ENCODE measurements at regions not wholly inside any gene's neighbourhood (a gene's known extent, or its start where the extent isn't known, plus 50 kb on each side); places are given as distances from the start of the nearest gene placed in this dataset.
"Not testable (repeated sequence)": the region's sequence is repeated elsewhere in the genome, so short reads cannot be mapped to it uniquely, and the experiment has no call there.

GRCh38 chrX:40389555-40389954, 191.2 kb upstream of the ATP6AP2 start:
- no peaks in the 10 kb centered on the region for H3K27me3 ChIP-seq
- H3K4me3 ChIP-seq (ENCODE audit: low read depth in 1 of 2, low read length in 1 of 2) = no peak overlapping the region
- peaks cover 29 to 30% of the 10 kb centered on the region in 2 experiments for H3K4me1 ChIP-seq (ENCODE audit: control insufficient read depth in 1 of 2, insufficient read depth in 1 of 2, low read depth in 1 of 2, low read length in 1 of 2)
- TF ChIP-seq, protein P1, sequence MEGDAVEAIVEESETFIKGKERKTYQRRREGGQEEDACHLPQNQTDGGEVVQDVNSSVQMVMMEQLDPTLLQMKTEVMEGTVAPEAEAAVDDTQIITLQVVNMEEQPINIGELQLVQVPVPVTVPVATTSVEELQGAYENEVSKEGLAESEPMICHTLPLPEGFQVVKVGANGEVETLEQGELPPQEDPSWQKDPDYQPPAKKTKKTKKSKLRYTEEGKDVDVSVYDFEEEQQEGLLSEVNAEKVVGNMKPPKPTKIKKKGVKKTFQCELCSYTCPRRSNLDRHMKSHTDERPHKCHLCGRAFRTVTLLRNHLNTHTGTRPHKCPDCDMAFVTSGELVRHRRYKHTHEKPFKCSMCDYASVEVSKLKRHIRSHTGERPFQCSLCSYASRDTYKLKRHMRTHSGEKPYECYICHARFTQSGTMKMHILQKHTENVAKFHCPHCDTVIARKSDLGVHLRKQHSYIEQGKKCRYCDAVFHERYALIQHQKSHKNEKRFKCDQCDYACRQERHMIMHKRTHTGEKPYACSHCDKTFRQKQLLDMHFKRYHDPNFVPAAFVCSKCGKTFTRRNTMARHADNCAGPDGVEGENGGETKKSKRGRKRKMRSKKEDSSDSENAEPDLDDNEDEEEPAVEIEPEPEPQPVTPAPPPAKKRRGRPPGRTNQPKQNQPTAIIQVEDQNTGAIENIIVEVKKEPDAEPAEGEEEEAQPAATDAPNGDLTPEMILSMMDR (IDR thresholded peaks at IDR 0.05) = no peak
- no peaks in the 10 kb centered on the region for H3K9me3 ChIP-seq
- no peak overlapping the region for H3K27ac ChIP-seq
- no peaks in the 10 kb centered on the region for H3K36me3 ChIP-seq

GRCh38 chrX:40388441-40388840, 192.3 kb upstream of the ATP6AP2 start:
- Histone ChIP-seq H3K27ac (no peak overlapping the region), H3K36me3 (no peaks in the 10 kb centered on the region), H3K4me3 (ENCODE audit: low read depth in 1 of 2, low read length in 1 of 2) (no peak overlapping the region), H3K4me1 (ENCODE audit: control insufficient read depth in 1 of 2, insufficient read depth in 1 of 2, low read depth in 1 of 2, low read length in 1 of 2) (peaks cover 38 to 39% of the 10 kb centered on the region in 2 experiments), H3K27me3 (no peaks in the 10 kb centered on the region), H3K9me3 (no peaks in the 10 kb centered on the region)
- TF ChIP-seq, protein P1 (IDR thresholded peaks at IDR 0.05) = no peak

GRCh38 chrX:40387869-40388268, 192.9 kb upstream of the ATP6AP2 start:
- not testable (repeated sequence) for H3K4me3 ChIP-seq (ENCODE audit: low read depth in 1 of 2, low read length in 1 of 2); H3K36me3 ChIP-seq; H3K9me3 ChIP-seq; H3K27ac ChIP-seq; H3K27me3 ChIP-seq
- peaks cover 38 to 39% of the 10 kb centered on the region in 2 experiments for H3K4me1 ChIP-seq (ENCODE audit: control insufficient read depth in 1 of 2, insufficient read depth in 1 of 2, low read depth in 1 of 2, low read length in 1 of 2)

- H3K27me3 ChIP-seq; H3K4me3 ChIP-seq (ENCODE audit: low read depth in 1 of 2, low read length in 1 of 2); H3K36me3 ChIP-seq; H3K9me3 ChIP-seq: not testable (repeated sequence)
- Histone ChIP-seq H3K4me1 (ENCODE audit: control insufficient read depth in 1 of 2, insufficient read depth in 1 of 2, low read depth in 1 of 2, low read length in 1 of 2) (peaks cover 38 to 39% of the 10 kb centered on the region in 2 experiments), H3K27ac (peak overlapping the region; percentile 84)
Measured at GRCh38 chrX:40387311-40387710, 193.5 kb upstream of the ATP6AP2 start.

DNA sequence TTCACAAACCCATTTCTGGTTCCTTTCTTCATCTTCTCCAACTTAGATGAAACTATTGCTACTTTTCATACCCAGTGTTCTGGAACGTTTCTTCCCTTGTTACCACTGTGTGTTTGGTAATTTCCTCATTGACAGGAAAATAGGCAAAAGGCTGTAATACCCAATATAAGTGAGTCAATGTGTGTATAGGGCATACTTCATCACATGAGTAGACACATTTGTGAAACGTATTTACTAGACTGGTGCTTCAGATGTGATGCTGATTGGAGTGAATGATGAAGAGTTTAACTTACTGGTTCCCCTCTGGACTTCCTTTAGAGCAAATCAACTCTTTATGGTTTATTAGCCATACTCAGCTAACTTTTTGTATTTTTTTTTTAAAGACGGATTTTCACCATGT, 195.1 kb upstream of the ATP6AP2 start:
- Histone ChIP-seq H3K4me3 (ENCODE audit: low read depth in 1 of 2, low read length in 1 of 2) (no peak overlapping the region), H3K4me1 (ENCODE audit: control insufficient read depth in 1 of 2, insufficient read depth in 1 of 2, low read depth in 1 of 2, low read length in 1 of 2) (peaks cover 49% of the 10 kb centered on the region in 2 experiments), H3K27me3 (no peaks in the 10 kb centered on the region), H3K36me3 (no peaks in the 10 kb centered on the region), H3K27ac (peak overlapping the region; percentile 84), H3K9me3 (no peaks in the 10 kb centered on the region)
- TF ChIP-seq, protein P1 (IDR thresholded peaks at IDR 0.05) = no peak

DNA sequence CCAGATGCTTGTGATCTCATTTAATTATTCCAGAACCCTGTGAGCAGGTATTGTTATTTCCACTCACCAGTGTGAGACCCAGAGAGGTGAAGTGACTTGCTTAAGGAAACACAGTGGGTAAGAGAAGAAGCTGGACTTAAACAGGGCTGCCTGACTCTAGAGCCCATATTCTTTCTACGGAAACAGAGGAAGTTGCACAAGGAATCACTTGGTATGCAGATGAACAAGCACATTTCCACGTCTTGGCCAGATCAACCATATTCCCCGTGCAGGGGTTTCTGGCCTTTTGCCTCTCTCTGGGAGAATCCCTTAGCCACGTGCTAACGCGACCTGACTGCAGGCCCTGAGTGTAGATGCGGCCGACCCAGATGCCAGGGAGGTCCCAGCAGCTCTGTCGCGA, 195.5 kb upstream of the ATP6AP2 start:
- Histone ChIP-seq H3K36me3 (no peaks in the 10 kb centered on the region), H3K9me3 (no peaks in the 10 kb centered on the region), H3K27ac (peak overlapping the region; percentile 84), H3K4me1 (ENCODE audit: control insufficient read depth in 1 of 2, insufficient read depth in 1 of 2, low read depth in 1 of 2, low read length in 1 of 2) (peaks cover 51 to 52% of the 10 kb centered on the region in 2 experiments), H3K27me3 (no peaks in the 10 kb centered on the region), H3K4me3 (ENCODE audit: low read depth in 1 of 2, low read length in 1 of 2) (no peak overlapping the region)
- TF ChIP-seq, protein P1 (IDR thresholded peaks at IDR 0.05) = no peak

DNA sequence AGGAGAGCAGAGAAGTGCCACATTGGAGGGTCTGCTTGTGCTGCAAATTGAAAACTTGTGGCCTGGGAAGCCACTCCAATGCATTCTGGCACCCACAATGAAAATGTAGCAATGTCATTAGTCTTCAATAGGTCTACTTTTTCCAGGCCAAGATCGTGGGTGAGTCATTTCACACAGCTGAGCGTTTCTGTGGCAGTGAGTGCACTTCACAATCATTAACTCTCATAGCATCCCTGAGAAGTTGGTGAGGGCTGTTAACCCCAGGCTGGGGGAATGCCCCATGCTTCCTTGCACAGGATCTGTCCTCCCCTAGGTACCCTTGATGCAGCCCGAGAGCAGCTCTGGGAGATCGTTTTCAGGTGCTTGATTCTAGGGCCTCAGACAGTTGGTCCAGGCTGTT, 196.8 kb upstream of the ATP6AP2 start:
- H3K4me3 ChIP-seq (ENCODE audit: low read depth in 1 of 2, low read length in 1 of 2) = no peak overlapping the region
- no peaks in the 10 kb centered on the region for H3K27me3 ChIP-seq
- peaks cover 57% of the 10 kb centered on the region in 2 experiments for H3K4me1 ChIP-seq (ENCODE audit: control insufficient read depth in 1 of 2, insufficient read depth in 1 of 2, low read depth in 1 of 2, low read length in 1 of 2)
- TF ChIP-seq, protein P1 (IDR thresholded peaks at IDR 0.05) = no peak
- H3K36me3 ChIP-seq = no peaks in the 10 kb centered on the region
- H3K27ac ChIP-seq = peak overlapping the region; percentile 84
- H3K9me3 ChIP-seq = no peaks in the 10 kb centered on the region
